ENCODE measurements at regions not wholly inside any gene's neighbourhood (a gene's known extent, or its start where the extent isn't known, plus 50 kb on each side); places are given as distances from the start of the nearest gene placed in this dataset.
"Not testable (repeated sequence)": the region's sequence is repeated elsewhere in the genome, so short reads cannot be mapped to it uniquely, and the experiment has no call there.

GRCh38 chr1:232715154-232715553, 85.2 kb upstream of the SIPA1L2 start:
- Histone ChIP-seq H3K79me2 (ENCODE audit: low read depth) (no peaks in the 10 kb centered on the region), H3K27me3 (ENCODE audit: insufficient read depth, low read depth) (no peaks in the 10 kb centered on the region), H3K36me3 (ENCODE audit: low read depth) (no peaks in the 10 kb centered on the region), H3K27ac (no peak overlapping the region), H2AFZ (no peak overlapping the region), H3K4me1 (replicated peaks; ENCODE audit: insufficient read depth) (no peaks in the 10 kb centered on the region), H3K9me3 (ENCODE audit: insufficient read depth, low read depth) (peaks cover 18% of the 10 kb centered on the region), H3K9me2 (ENCODE audit: insufficient read depth) (no peaks in the 10 kb centered on the region), H3F3A (ENCODE audit: insufficient read depth, low read depth) (no peaks in the 10 kb centered on the region), H3K4me3 (no peak overlapping the region), H3K4me2 (no peak overlapping the region), H4K20me1 (ENCODE audit: insufficient read depth) (no peaks in the 10 kb centered on the region)
- no TSS peak for BruUV-seq (replicated peaks)
- no peak for DNase-seq
- no peak for TF ChIP-seq CTCF (conservative IDR thresholded peaks at IDR 0.05)
- TF ChIP-seq EZH2 (IDR thresholded peaks at IDR 0.05; ENCODE audit: low read depth): no peak
- POLR2A ChIA-PET (ENCODE audit: unreplicated experiment): no interaction called here
- intact Hi-C loops (cut with micrococcal nuclease; ENCODE audit: unreplicated experiment): no loop called here
- CTCF ChIA-PET: no interaction called here

GRCh38 chr1:232717911-232718310, 87.3 kb upstream of the MAP10 start:
- CTCF ChIA-PET; H3K27me3 ChIP-seq (ENCODE audit: insufficient read depth, low read depth); H3K36me3 ChIP-seq (ENCODE audit: low read depth); POLR2A ChIA-PET (ENCODE audit: unreplicated experiment); H3K4me2 ChIP-seq; H3K4me1 ChIP-seq (replicated peaks; ENCODE audit: insufficient read depth); intact Hi-C loops (cut with micrococcal nuclease; ENCODE audit: unreplicated experiment); H3K27ac ChIP-seq; H3F3A ChIP-seq (ENCODE audit: insufficient read depth, low read depth); DNase-seq; H3K4me3 ChIP-seq; BruUV-seq (replicated peaks); H2AFZ ChIP-seq; H4K20me1 ChIP-seq (ENCODE audit: insufficient read depth); H3K79me2 ChIP-seq (ENCODE audit: low read depth); H3K9me2 ChIP-seq (ENCODE audit: insufficient read depth): not testable (repeated sequence)
- H3K9me3 ChIP-seq (ENCODE audit: insufficient read depth, low read depth): peaks cover 14% of the 10 kb centered on the region; the same call in 1 of the 2 replicates

- TF ChIP-seq EZH2 (IDR thresholded peaks at IDR 0.05; ENCODE audit: low read depth) (no peak), CTCF (conservative IDR thresholded peaks at IDR 0.05) (no peak)
- H3K79me2 ChIP-seq (ENCODE audit: low read depth): no peaks in the 10 kb centered on the region
- H3K27me3 ChIP-seq (ENCODE audit: insufficient read depth, low read depth): peaks cover 9% of the 10 kb centered on the region
- no peaks in the 10 kb centered on the region for H3F3A ChIP-seq (ENCODE audit: insufficient read depth, low read depth)
- no peaks in the 10 kb centered on the region for H3K36me3 ChIP-seq (ENCODE audit: low read depth)
- BruUV-seq (replicated peaks): no TSS peak
- ChIA-PET CTCF (no interaction called here), POLR2A (ENCODE audit: unreplicated experiment) (no interaction called here)
- no peaks in the 10 kb centered on the region for H3K4me1 ChIP-seq (replicated peaks; ENCODE audit: insufficient read depth)
- H3K9me3 ChIP-seq (ENCODE audit: insufficient read depth, low read depth): peaks cover 14% of the 10 kb centered on the region; the same call in 1 of the 2 replicates
- H3K9me2 ChIP-seq (ENCODE audit: insufficient read depth): no peaks in the 10 kb centered on the region
- H3K4me2 ChIP-seq: no peak overlapping the region
- H4K20me1 ChIP-seq (ENCODE audit: insufficient read depth): no peaks in the 10 kb centered on the region
- no peak overlapping the region for H3K27ac ChIP-seq
- intact Hi-C loops (cut with micrococcal nuclease; ENCODE audit: unreplicated experiment): no loop called here
- no peak for DNase-seq
- no peak overlapping the region for H3K4me3 ChIP-seq
- no peak overlapping the region for H2AFZ ChIP-seq
These were observed 86.0 kb upstream of the MAP10 start for GRCh38 chr1:232718928-232719927.
